Stimulated activated CD8-positive, alpha-beta memory T cell treated with anti-CD3 and anti-CD28 coated beads, Interleukin-2, amount 100 ng/mL, for 1 hour (primary cell): ENCODE measurements at regions not wholly inside any gene's neighbourhood (a gene's known extent, or its start where the extent isn't known, plus 50 kb on each side); places are given as distances from the start of the nearest gene placed in this dataset.

Experiments used
- DNase-seq, 2 donors: peaks; one replicate each; pipeline ENCODE4 v3.0.0-alpha.2; 2020; ENCODE audit warnings: low read depth in 2 of 2

- DNase-seq = no peak
These were observed 324.4 kb downstream of the ENC1 start for GRCh38 chr5:74316064-74316603.

- DNase-seq = no peak
These were observed 325.6 kb downstream of the ENC1 start for GRCh38 chr5:74314906-74315305.

GRCh38 chr5:74313896-74314295, 326.6 kb downstream of the ENC1 start:
- DNase-seq = no peak

DNA sequence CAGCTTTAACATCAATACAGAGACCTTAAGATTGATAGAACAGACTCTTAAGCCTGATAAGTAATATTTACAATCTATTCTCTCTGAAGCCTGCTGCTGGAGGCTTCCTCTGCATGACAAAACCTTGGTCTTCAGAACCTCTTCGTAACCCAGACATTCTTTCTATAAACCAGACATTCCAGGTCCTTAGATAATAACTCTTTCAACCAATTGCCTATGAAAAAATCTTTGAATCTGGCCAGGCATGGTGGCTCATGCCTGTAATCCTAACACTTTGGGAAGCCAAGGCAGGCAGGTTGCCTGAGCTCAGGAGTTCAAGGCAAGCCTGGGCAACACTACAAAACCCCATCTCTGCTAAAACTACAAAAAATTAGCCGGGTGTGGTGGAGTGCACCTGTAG, 327.8 kb downstream of the ENC1 start:
- no peak for DNase-seq

- no peak for DNase-seq
These were observed 328.6 kb downstream of the ENC1 start for GRCh38 chr5:74311961-74312360.

GRCh38 chr5:74310997-74311930, 329.3 kb downstream of the ENC1 start:
- no peak for DNase-seq

- DNase-seq = no peak
These were observed 330.1 kb downstream of the ENC1 start for GRCh38 chr5:74310386-74310785.

GRCh38 chr5:74309050-74309449, 331.5 kb downstream of the ENC1 start:
- DNase-seq = no peak

DNA sequence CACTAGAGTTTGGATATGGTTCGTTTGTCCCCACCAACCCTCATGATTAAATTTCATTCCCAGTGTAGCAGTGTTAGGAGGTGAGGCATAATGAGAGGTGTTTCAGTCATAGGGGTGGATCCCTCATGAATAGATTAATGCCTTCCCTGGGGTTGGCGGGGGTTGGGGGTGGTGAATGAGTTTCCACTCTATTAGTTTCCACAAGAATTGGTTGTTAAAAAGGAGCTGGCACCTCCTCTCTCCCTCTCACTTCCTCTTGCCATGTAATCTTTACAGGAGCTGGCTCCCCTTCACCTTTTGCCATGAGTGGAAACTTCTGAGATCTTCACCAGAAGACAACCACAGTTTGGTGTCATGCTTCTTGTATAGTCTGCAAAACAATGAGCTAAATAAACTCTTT, 333.7 kb downstream of the ENC1 start:
- no peak for DNase-seq

DNA sequence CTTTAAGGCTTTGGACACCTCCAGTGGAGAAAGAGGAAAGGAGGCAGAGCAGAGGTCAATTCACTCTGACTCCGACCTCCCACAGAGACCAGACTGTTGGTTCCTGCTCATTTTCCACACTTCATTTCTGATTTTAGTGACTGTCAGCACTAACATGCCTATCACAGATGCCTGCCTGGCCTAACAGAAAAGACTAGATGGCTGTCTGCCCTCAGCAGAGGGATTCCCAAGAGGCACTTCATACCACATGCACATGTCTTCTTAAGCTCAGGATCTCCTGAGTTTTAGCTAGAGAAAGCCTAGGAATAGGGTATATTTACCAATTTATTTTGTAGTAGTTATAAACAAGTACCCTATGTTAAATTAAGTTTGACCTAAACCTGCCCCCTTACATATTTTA, 336.0 kb downstream of the ENC1 start:
- no peak for DNase-seq

- DNase-seq = no peak
These were observed 336.9 kb downstream of the ENC1 start for GRCh38 chr5:74303578-74303977.

DNA sequence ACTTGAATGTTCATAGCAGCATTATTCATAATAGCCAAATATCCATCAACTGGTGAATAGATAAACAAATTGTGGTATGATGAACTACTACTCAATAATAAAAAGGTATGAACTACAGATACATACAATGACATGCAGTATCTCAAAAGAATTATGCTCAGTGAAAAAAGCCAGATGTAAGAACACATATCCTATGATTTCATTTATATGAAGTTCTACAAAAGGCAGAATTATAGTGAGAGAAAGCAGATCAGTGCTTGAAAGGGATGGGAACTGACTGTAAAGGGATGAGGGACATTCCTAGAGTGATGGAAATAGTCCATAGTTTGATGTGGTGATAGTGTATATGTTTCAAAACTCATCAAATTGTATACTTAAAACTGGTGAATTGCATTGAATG, 339.0 kb downstream of the ENC1 start:
- DNase-seq = no peak

GRCh38 chr5:74300808-74301389, 339.6 kb downstream of the ENC1 start:
- no peak for DNase-seq

DNA sequence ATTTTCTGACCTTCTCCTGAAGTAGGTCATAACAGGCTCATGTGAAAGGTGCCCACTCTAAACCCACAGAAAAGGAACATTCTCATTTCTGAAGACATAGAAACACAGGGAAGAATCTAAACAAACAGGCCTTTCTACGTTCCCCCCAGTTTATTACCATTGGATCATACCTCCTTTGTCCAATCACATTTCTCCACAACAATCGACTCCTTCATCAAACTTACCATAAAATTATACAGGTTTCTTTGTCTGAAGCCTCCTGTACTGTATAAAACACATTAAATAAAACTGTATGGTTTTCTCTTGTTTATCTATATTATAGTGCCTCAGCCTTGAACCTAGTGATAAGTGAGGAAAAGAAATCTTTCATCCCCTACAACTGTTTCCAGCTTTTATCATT, 340.7 kb downstream of the ENC1 start:
- no peak for DNase-seq

DNA sequence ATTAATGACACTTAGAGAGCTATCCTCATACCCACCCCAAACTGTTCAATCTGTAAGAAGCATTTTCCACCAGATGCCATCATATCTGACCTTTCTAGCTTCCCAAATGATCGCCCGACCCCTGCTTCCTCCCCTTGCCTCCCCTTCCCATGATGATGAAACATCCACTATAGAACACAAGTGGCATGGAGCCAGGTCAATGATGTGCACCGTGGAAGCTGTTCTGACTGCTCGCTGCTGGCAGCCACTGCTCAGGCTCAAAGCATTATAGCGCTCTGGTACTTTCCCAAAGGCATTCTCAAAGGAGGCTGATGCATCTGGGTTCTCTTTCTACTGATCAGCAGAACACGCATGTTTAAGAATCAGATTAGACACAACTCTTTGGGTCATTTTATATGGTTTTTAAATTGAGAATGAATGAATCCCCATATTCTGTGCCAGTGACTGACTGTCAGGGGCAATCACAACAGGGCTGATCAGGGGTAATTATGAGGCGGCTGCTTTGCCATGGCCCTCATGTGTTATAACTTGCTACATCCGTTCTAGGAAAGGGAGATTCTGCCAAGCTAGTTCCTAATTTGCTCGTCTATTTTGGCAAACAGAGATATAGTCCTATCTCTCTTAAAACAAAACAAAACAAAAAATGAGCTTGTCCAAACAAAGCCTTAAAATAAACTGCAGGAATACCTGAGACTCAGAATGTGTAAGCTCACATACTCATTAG, 343.7 kb downstream of the ENC1 start:
- no peak for DNase-seq

DNA sequence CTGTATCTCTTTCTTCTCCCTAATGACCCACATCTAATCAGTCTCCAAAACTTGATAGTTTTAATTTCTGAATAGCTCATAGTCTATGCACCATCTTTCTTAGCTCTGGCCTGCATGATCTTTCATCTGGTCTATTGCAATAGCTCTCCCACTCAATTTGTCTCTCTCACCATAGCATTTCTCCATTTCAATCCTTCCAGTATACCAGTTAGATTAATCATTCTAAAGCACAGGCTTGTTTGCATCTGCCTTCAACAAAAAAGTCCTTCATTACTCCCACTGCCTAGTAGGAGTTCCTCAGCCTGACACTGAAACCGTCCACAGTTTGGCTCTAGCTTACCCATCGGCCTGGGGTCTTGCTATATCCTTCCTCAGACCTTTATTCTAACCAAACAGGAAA, 344.9 kb downstream of the ENC1 start:
- DNase-seq = no peak

DNA sequence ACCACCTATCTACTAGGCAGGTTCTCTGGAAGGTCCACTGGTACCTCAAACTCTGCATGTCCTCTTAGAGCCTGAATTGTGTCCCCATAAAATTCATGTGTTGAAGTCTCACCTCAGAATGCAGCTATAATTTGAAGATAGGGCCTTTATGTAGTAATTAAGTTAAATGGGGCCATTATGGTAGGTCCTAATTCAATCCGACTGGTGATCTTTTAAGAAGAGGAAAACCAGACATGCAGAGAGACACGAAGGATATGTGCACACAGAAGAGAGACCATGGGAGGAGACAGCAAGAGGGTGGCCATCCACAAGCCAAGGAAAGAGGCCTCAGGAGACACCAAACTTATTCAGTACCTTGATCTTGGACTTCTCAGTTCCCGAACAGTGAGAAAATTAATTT, 345.4 kb downstream of the ENC1 start:
- DNase-seq = no peak

GRCh38 chr5:74294231-74294705, 346.3 kb downstream of the ENC1 start:
- DNase-seq = no peak

DNA sequence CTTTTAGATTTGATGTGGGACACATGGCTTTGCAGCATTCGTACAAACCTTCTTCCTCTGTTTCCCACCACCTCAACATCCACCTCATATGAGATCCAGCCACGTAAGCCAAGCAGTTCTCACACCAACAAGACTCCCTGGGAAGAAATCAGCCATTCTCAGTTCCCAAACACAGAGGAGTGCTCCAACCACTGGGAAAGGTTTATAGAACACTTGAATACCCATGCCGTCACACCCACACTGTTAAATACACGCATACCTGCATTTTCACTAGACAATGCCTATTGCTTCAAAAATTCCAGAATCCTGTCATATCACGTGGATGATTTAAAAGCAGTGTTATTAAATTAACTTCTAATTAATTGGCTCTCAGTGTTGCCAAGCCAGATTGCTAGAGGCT, 347.3 kb downstream of the ENC1 start:
- DNase-seq = no peak

GRCh38 chr5:74290634-74291241, 349.8 kb downstream of the ENC1 start:
- no peak for DNase-seq

- no peak for DNase-seq
These were observed 350.8 kb downstream of the ENC1 start for GRCh38 chr5:74289691-74290090.

DNA sequence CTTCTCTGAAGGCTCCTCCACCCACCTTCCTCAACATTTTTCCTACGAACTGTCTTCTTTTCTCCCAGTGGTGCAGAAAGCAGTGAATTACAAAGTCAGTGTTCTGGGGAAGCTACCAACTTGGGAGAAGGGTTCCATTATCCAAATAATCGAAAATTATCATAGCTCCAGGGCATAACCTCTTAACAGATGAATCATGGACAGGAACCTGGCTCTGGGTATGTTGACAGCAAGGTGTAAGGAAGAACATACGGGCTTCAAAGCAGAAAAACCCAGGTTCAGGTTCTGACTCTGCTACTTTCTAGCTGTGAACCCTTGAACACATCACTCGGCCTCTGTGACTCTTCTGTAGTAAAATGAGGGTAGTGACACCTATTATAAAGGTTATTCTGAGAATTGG, 351.3 kb downstream of the ENC1 start:
- no peak for DNase-seq
